GM10248 (cell line): ENCODE measurements at regions not wholly inside any gene's neighbourhood (a gene's known extent, or its start where the extent isn't known, plus 50 kb on each side); places are given as distances from the start of the nearest gene placed in this dataset.

Source experiments
- CTCF ChIA-PET: fragments of 300-600 bp; sonication (Branson Sonifier 250); formaldehyde crosslinking; extraction: SDS; loops from one replicate; lab custom pipeline; 2021; ENCODE audit warnings: antibody characterized with exemption; lab: Yijun Ruan, JAX
- POLR2A ChIA-PET: fragments of 350-650 bp; sonication (Branson Sonifier 250); formaldehyde crosslinking; extraction: SDS; loops from one replicate; lab custom pipeline; 2020; ENCODE audit warnings: antibody characterized with exemption; lab: Yijun Ruan, JAX
- DNase-seq: peaks from one replicate; pipeline ENCODE4 v3.0.0; 2012; ENCODE audit errors: extremely low spot score
- TF ChIP-seq, protein P1 (sequence below): IDR thresholded peaks from 2 replicates; pipeline ENCODE4 v1.5.1; 2012; ENCODE audit warnings: mild to moderate bottlenecking, low read depth; ENCODE audit errors: extremely low read depth, missing control alignments, control extremely low read depth

DNA sequence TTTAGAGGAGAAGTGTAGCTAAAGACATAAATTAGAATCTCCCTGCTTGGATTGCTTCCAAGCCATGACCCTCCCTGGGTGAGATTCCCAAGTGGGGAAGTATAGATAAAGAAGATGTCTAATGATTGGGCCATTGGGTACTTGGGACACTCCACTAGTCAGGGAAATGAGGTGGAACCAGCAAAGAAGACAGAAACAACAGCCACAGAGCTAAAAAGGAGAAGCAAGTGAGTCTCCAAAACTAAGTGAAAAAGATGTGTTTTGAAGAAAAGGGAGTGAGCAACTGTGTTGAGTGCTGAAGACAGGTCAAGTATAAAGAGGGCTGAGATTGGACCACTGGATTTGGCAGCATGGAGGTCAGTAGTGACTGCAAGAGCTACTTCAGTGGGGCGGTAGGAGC, 61.2 kb upstream of the FOXN2 start:
- ChIA-PET CTCF (interaction anchor here (0.7 to 2.4 kb wide), 3 partner anchors 10 to 35 kb away, joined by 3 to 7 read pairs (median 4); no protein-coding TSS in a partner anchor), POLR2A (no interaction called here)
- no peak for DNase-seq
- TF ChIP-seq, protein P1, sequence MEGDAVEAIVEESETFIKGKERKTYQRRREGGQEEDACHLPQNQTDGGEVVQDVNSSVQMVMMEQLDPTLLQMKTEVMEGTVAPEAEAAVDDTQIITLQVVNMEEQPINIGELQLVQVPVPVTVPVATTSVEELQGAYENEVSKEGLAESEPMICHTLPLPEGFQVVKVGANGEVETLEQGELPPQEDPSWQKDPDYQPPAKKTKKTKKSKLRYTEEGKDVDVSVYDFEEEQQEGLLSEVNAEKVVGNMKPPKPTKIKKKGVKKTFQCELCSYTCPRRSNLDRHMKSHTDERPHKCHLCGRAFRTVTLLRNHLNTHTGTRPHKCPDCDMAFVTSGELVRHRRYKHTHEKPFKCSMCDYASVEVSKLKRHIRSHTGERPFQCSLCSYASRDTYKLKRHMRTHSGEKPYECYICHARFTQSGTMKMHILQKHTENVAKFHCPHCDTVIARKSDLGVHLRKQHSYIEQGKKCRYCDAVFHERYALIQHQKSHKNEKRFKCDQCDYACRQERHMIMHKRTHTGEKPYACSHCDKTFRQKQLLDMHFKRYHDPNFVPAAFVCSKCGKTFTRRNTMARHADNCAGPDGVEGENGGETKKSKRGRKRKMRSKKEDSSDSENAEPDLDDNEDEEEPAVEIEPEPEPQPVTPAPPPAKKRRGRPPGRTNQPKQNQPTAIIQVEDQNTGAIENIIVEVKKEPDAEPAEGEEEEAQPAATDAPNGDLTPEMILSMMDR = no peak

DNA sequence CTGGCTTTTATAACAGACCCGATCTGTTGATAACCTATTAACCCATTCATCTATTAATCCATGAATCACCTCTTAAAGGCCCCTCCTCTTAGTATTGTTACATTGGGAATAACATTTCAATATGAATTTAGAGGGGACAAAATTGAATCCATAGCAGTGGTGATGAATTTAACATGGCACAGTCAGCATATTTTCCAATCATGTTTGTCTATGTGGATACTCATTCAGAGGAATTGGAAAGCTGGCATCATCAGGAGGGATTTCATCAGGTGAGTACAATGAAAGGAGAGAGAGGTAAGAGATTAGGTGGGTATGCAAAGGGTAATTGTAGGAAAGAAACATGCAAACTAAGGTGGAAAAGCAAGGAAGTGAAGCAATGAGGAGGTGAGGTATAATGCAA, 59.6 kb upstream of the FOXN2 start:
- ChIA-PET POLR2A (no interaction called here), CTCF (no interaction called here)
- no peak for DNase-seq
- TF ChIP-seq, protein P1 = no peak

DNA sequence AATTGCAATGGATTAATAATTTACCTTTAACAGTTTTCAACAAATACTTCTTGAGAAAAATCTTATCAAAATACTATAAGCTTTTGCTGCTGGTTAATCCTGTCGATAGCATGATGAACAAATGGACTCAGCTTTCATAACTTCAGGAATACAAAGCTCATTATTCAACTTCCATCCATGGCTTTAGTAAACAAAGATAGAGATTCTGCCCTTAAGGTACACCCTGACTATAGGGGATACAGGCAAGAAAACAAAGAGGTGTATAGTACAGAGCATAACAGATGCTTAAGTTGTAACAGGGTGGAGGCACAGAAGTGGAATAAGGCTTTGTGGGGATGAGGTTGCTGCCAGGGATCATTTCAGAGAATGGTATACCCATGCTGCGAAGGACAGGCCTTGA, 57.0 kb upstream of the FOXN2 start:
- TF ChIP-seq, protein P1 = no peak
- no peak for DNase-seq
- ChIA-PET CTCF (interaction anchor here (0.6 to 1.3 kb wide), 3 partner anchors 9 to 280 kb away, joined by 3 to 4 read pairs (median 3); no protein-coding TSS in a partner anchor), POLR2A (no interaction called here)

DNA sequence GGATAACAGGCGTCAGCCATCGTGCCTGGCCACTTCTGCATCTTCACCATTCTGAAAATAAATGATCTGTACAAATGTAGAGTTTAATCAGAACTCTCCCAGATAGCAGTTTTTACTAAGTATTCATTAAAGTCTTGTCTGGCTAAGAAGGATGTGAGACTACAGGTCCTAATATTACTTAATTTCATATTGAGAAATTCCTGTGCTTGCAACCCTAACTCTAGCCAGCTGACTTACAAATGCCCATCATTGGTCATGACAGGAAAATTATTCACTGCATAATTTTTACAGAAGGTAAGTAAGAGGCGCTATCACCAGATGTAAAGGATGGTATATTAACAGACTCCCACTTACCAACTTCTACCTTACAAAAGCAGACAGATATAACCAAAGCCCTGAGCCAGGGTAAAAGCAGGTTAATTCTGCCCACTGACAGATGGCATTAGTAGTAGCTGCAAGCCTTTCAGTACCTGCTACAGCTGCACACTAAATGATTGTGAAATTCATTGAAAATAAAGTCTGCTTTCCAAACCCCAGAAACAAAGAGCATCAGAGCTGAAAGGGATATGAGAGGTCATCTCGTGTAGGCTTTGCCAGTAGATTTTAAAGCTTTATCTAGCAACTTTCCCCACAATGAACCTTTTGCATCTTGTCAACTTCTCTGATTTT, 55.9 kb upstream of the FOXN2 start:
- ChIA-PET CTCF (no interaction called here), POLR2A (no interaction called here)
- DNase-seq = no peak
- TF ChIP-seq, protein P1 = no peak

DNA sequence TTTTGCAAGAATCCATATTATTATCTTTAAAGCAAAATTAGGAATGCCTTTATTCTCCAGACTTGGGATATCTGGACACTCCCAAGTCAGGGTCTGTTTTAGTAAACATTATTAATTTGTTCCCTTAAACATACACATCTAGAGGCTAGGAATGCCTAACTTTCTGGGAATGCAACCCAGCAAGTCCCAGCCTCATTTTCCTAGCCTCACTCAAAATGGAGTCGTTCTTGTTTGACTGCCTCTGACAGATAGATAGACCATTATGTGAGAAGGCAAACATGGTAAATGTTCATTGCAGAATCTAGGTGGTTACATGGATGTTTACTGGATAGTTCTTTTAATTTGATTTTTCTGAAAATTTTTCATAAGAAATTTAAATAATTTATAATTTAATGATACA, 54.7 kb upstream of the FOXN2 start:
- no peak for DNase-seq
- CTCF ChIA-PET = no interaction called here
- TF ChIP-seq, protein P1 = no peak
- POLR2A ChIA-PET = no interaction called here

DNA sequence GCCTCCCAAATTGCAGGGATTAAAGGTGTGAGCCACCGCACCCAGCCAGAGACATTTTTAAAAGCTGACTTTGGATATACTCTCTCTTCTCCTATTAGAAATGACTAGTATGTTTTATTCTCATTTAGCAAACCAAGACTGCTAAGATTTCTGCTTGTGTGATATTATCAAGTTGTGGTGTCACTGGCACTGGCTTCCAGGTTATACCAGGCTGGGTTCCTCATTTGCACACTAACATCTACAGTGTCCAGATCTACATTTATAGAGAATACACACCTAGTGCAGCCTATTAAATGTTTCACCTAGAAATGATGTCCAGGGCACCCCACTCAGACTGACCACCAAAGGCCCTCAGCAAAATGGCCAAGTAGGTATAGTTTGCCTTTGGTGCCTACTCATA, 49.9 kb upstream of the FOXN2 start:
- TF ChIP-seq, protein P1 = no peak
- POLR2A ChIA-PET = interaction anchor here (0.6 kb wide), 1 partner anchor 1442 kb away, joined by 4 read pairs; no protein-coding TSS in a partner anchor
- DNase-seq = no peak
- CTCF ChIA-PET = interaction anchor here (2.2 kb wide), 1 partner anchor 12 kb away, joined by 7 read pairs; no protein-coding TSS in a partner anchor
